ENCODE measurements at regions not wholly inside any gene's neighbourhood (a gene's known extent, or its start where the extent isn't known, plus 50 kb on each side); places are given as distances from the start of the nearest gene placed in this dataset.

- intact Hi-C loops (cut with micrococcal nuclease; ENCODE audit: unreplicated experiment), result no loop called here
- Histone ChIP-seq H3K4me2 (ENCODE audit: low read length) (no peak overlapping the region), H3K9me3 (ENCODE audit: low read length) (no peaks in the 10 kb centered on the region), H3K36me3 (ENCODE audit: insufficient read depth, low read length) (no peaks in the 10 kb centered on the region), H3K9me2 (ENCODE audit: insufficient read depth, low read length) (no peaks in the 10 kb centered on the region), H3K79me2 (ENCODE audit: insufficient read depth, low read depth, low read length) (no peaks in the 10 kb centered on the region), H3K4me1 (ENCODE audit: insufficient read depth, low read length, poor library complexity, severe bottlenecking) (no peaks in the 10 kb centered on the region), H3K27ac (ENCODE audit: low read depth, low read length, poor library complexity, severe bottlenecking) (no peak overlapping the region), H4K20me1 (ENCODE audit: insufficient read depth, low read length) (no peaks in the 10 kb centered on the region), H3K4me3 (ENCODE audit: low read depth, low read length, poor library complexity, severe bottlenecking) (no peak overlapping the region), H2AFZ (ENCODE audit: low read length) (no peak overlapping the region)
- DNase-seq (ENCODE audit: low spot score), result no peak
- ChIA-PET POLR2A (no interaction called here), CTCF (ENCODE audit: unreplicated experiment) (no interaction called here)
- no peak for TF ChIP-seq EZH2phosphoT487 (IDR thresholded peaks at IDR 0.05; ENCODE audit: borderline replicate concordance, low read depth, low read length)
- no peak for TF ChIP-seq CTCF (conservative IDR thresholded peaks at IDR 0.05; ENCODE audit: low read length)
- no TSS peak for BruUV-seq (replicated peaks)
Measured at GRCh38 chr1:159641221-159641620, 53.6 kb downstream of the APCS start.

GRCh38 chr1:159646687-159647086 is 59.1 kb downstream of the APCS start:
- Histone ChIP-seq H3K9me3 (ENCODE audit: low read length) (no peaks in the 10 kb centered on the region), H3K4me1 (ENCODE audit: insufficient read depth, low read length, poor library complexity, severe bottlenecking) (no peaks in the 10 kb centered on the region), H3K4me2 (ENCODE audit: low read length) (no peak overlapping the region), H3K27ac (ENCODE audit: low read depth, low read length, poor library complexity, severe bottlenecking) (no peak overlapping the region), H3K36me3 (ENCODE audit: insufficient read depth, low read length) (no peaks in the 10 kb centered on the region), H3K4me3 (ENCODE audit: low read depth, low read length, poor library complexity, severe bottlenecking) (no peak overlapping the region), H3K79me2 (ENCODE audit: insufficient read depth, low read depth, low read length) (no peaks in the 10 kb centered on the region), H4K20me1 (ENCODE audit: insufficient read depth, low read length) (no peaks in the 10 kb centered on the region), H2AFZ (ENCODE audit: low read length) (no peak overlapping the region), H3K9me2 (ENCODE audit: insufficient read depth, low read length) (no peaks in the 10 kb centered on the region)
- intact Hi-C loops (cut with micrococcal nuclease; ENCODE audit: unreplicated experiment), result no loop called here
- CTCF ChIA-PET (ENCODE audit: unreplicated experiment), result no interaction called here
- no peak for TF ChIP-seq CTCF (conservative IDR thresholded peaks at IDR 0.05; ENCODE audit: low read length)
- no peak for TF ChIP-seq EZH2phosphoT487 (IDR thresholded peaks at IDR 0.05; ENCODE audit: borderline replicate concordance, low read depth, low read length)
- POLR2A ChIA-PET, result no interaction called here
- no peak for DNase-seq (ENCODE audit: low spot score)
- BruUV-seq (replicated peaks), result no TSS peak

- intact Hi-C loops (cut with micrococcal nuclease; ENCODE audit: unreplicated experiment), result no loop called here
- no peaks in the 10 kb centered on the region for H3K4me1 ChIP-seq (ENCODE audit: insufficient read depth, low read length, poor library complexity, severe bottlenecking)
- H3K4me2 ChIP-seq (ENCODE audit: low read length), result no peak overlapping the region
- no peaks in the 10 kb centered on the region for H3K79me2 ChIP-seq (ENCODE audit: insufficient read depth, low read depth, low read length)
- H4K20me1 ChIP-seq (ENCODE audit: insufficient read depth, low read length), result no peaks in the 10 kb centered on the region
- H3K4me3 ChIP-seq (ENCODE audit: low read depth, low read length, poor library complexity, severe bottlenecking), result no peak overlapping the region
- ChIA-PET POLR2A (no interaction called here), CTCF (ENCODE audit: unreplicated experiment) (no interaction called here)
- TF ChIP-seq CTCF (conservative IDR thresholded peaks at IDR 0.05; ENCODE audit: low read length), result no peak
- TF ChIP-seq EZH2phosphoT487 (IDR thresholded peaks at IDR 0.05; ENCODE audit: borderline replicate concordance, low read depth, low read length), result no peak
- DNase-seq (ENCODE audit: low spot score), result no peak
- no peaks in the 10 kb centered on the region for H3K9me3 ChIP-seq (ENCODE audit: low read length)
- no peak overlapping the region for H2AFZ ChIP-seq (ENCODE audit: low read length)
- H3K36me3 ChIP-seq (ENCODE audit: insufficient read depth, low read length), result no peaks in the 10 kb centered on the region
- H3K27ac ChIP-seq (ENCODE audit: low read depth, low read length, poor library complexity, severe bottlenecking), result no peak overlapping the region
- no TSS peak for BruUV-seq (replicated peaks)
- no peaks in the 10 kb centered on the region for H3K9me2 ChIP-seq (ENCODE audit: insufficient read depth, low read length)
Measured at GRCh38 chr1:159647616-159648015, 60.0 kb downstream of the APCS start.
